ENCODE measurements at regions not wholly inside any gene's neighbourhood (a gene's known extent, or its start where the extent isn't known, plus 50 kb on each side); places are given as distances from the start of the nearest gene placed in this dataset.
"Not testable (repeated sequence)": the region's sequence is repeated elsewhere in the genome, so short reads cannot be mapped to it uniquely, and the experiment has no call there.

GRCh38 chr7:97313900-97314299 lies 196.4 kb downstream of the SDHAF3 start:
- DNase-seq, result no peak
- H3K9me3 Mint-ChIP-seq, result peaks cover 0 to 20% (median 10%) of the 10 kb centered on the region in 6 donors
- no peaks in the 10 kb centered on the region for H3K36me3 Mint-ChIP-seq
- H3K27me3 Mint-ChIP-seq (ENCODE audit: low read depth in 3 of 3), result no peaks in the 10 kb centered on the region
- H3K4me3 Mint-ChIP-seq, result no peak overlapping the region
- H3K4me1 Mint-ChIP-seq, result no peaks in the 10 kb centered on the region
- no peak overlapping the region for H3K27ac Mint-ChIP-seq

GRCh38 chr7:97317575-97317974 lies 200.1 kb downstream of the SDHAF3 start:
- H3K27me3 Mint-ChIP-seq (ENCODE audit: low read depth in 3 of 3), result no peaks in the 10 kb centered on the region
- peaks cover 0 to 18% (median 6%) of the 10 kb centered on the region in 6 donors for H3K9me3 Mint-ChIP-seq
- no peaks in the 10 kb centered on the region for H3K36me3 Mint-ChIP-seq
- H3K4me1 Mint-ChIP-seq, result no peaks in the 10 kb centered on the region
- no peak overlapping the region for H3K4me3 Mint-ChIP-seq
- no peak for DNase-seq
- H3K27ac Mint-ChIP-seq, result no peak overlapping the region

- not testable (repeated sequence) for H3K27ac Mint-ChIP-seq; DNase-seq; H3K4me3 Mint-ChIP-seq; H3K4me1 Mint-ChIP-seq; H3K36me3 Mint-ChIP-seq; H3K27me3 Mint-ChIP-seq (ENCODE audit: low read depth in 3 of 3)
- H3K9me3 Mint-ChIP-seq, result peaks cover 7 to 19% (median 14%) of the 10 kb centered on the region in 6 donors
These were observed 212.4 kb downstream of the SDHAF3 start for GRCh38 chr7:97329871-97330270.

- H3K4me3 Mint-ChIP-seq, result no peak overlapping the region
- no peak for DNase-seq
- no peaks in the 10 kb centered on the region for H3K4me1 Mint-ChIP-seq
- H3K27ac Mint-ChIP-seq, result no peak overlapping the region
- H3K36me3 Mint-ChIP-seq, result no peaks in the 10 kb centered on the region
- H3K9me3 Mint-ChIP-seq, result peaks cover 2 to 17% (median 7%) of the 10 kb centered on the region in 6 donors
- H3K27me3 Mint-ChIP-seq (ENCODE audit: low read depth in 3 of 3), result no peaks in the 10 kb centered on the region
These were observed 220.4 kb downstream of the SDHAF3 start for GRCh38 chr7:97337849-97338248.

GRCh38 chr7:97342512-97342911 lies 225.0 kb downstream of the SDHAF3 start:
- H3K27me3 Mint-ChIP-seq (ENCODE audit: low read depth in 3 of 3), result peaks cover 0 to 1% (median 0%) of the 10 kb centered on the region in 3 donors
- H3K4me1 Mint-ChIP-seq, result no peaks in the 10 kb centered on the region
- no peak overlapping the region for H3K4me3 Mint-ChIP-seq
- DNase-seq, result no peak
- H3K27ac Mint-ChIP-seq, result no peak overlapping the region
- H3K36me3 Mint-ChIP-seq, result no peaks in the 10 kb centered on the region
- H3K9me3 Mint-ChIP-seq, result peaks cover 0 to 17% (median 3%) of the 10 kb centered on the region in 6 donors

GRCh38 chr7:97346349-97346748 lies 228.9 kb downstream of the SDHAF3 start:
- H3K4me3 Mint-ChIP-seq, result no peak overlapping the region
- no peaks in the 10 kb centered on the region for H3K4me1 Mint-ChIP-seq
- H3K36me3 Mint-ChIP-seq, result no peaks in the 10 kb centered on the region
- no peak overlapping the region for H3K27ac Mint-ChIP-seq
- H3K9me3 Mint-ChIP-seq, result peaks cover 7 to 21% (median 13%) of the 10 kb centered on the region in 6 donors
- DNase-seq, result no peak
- peaks cover 0 to 2% (median 1%) of the 10 kb centered on the region in 3 donors for H3K27me3 Mint-ChIP-seq (ENCODE audit: low read depth in 3 of 3)

- Mint-ChIP-seq H3K36me3 (no peaks in the 10 kb centered on the region), H3K4me1 (no peaks in the 10 kb centered on the region), H3K9me3 (peaks cover 11 to 28% (median 15%) of the 10 kb centered on the region in 6 donors), H3K27me3 (ENCODE audit: low read depth in 3 of 3) (peaks cover 0 to 2% (median 0%) of the 10 kb centered on the region in 3 donors), H3K27ac (no peak overlapping the region), H3K4me3 (no peak overlapping the region)
- no peak for DNase-seq
These were observed 234.0 kb downstream of the SDHAF3 start for GRCh38 chr7:97351488-97351887.

GRCh38 chr7:97357459-97357858 lies 240.0 kb downstream of the SDHAF3 start:
- no peak overlapping the region for H3K27ac Mint-ChIP-seq
- H3K36me3 Mint-ChIP-seq, result no peaks in the 10 kb centered on the region
- DNase-seq, result no peak
- no peak overlapping the region for H3K4me3 Mint-ChIP-seq
- no peaks in the 10 kb centered on the region for H3K4me1 Mint-ChIP-seq
- peaks cover 0 to 10% (median 6%) of the 10 kb centered on the region in 6 donors for H3K9me3 Mint-ChIP-seq
- peaks cover 0 to 1% (median 0%) of the 10 kb centered on the region in 3 donors for H3K27me3 Mint-ChIP-seq (ENCODE audit: low read depth in 3 of 3)

- H3K27ac Mint-ChIP-seq, result no peak overlapping the region
- no peaks in the 10 kb centered on the region for H3K4me1 Mint-ChIP-seq
- peaks cover 0 to 14% (median 5%) of the 10 kb centered on the region in 6 donors for H3K9me3 Mint-ChIP-seq
- H3K27me3 Mint-ChIP-seq (ENCODE audit: low read depth in 3 of 3), result peaks cover 0 to 2% (median 0%) of the 10 kb centered on the region in 3 donors
- H3K4me3 Mint-ChIP-seq, result no peak overlapping the region
- no peaks in the 10 kb centered on the region for H3K36me3 Mint-ChIP-seq
- DNase-seq, result no peak
These were observed 255.4 kb downstream of the SDHAF3 start for GRCh38 chr7:97372882-97373281.

- no peak overlapping the region for H3K4me3 Mint-ChIP-seq
These were observed 256.2 kb downstream of the SDHAF3 start for GRCh38 chr7:97373736-97374135.

GRCh38 chr7:97377713-97378112 lies 260.2 kb downstream of the SDHAF3 start:
- no peak for DNase-seq
- Mint-ChIP-seq H3K4me1 (no peaks in the 10 kb centered on the region), H3K27me3 (ENCODE audit: low read depth in 3 of 3) (peaks cover 0 to 2% (median 0%) of the 10 kb centered on the region in 3 donors), H3K36me3 (no peaks in the 10 kb centered on the region), H3K27ac (no peak overlapping the region), H3K9me3 (peaks cover 0 to 9% (median 1%) of the 10 kb centered on the region in 6 donors), H3K4me3 (no peak overlapping the region)

More at GRCh38 chr7:97373736-97374135, 256.2 kb downstream of the SDHAF3 start:
- Mint-ChIP-seq H3K9me3 (peaks cover 0 to 13% (median 5%) of the 10 kb centered on the region in 6 donors), H3K27ac (no peak overlapping the region), H3K27me3 (ENCODE audit: low read depth in 3 of 3) (peaks cover 0 to 2% (median 0%) of the 10 kb centered on the region in 3 donors), H3K36me3 (no peaks in the 10 kb centered on the region), H3K4me1 (no peaks in the 10 kb centered on the region)
- DNase-seq, result no peak

GRCh38 chr7:97381815-97382554 lies 264.5 kb downstream of the SDHAF3 start:
- H3K4me3 Mint-ChIP-seq, result no peak overlapping the region

GRCh38 chr7:97390052-97390451 lies 272.6 kb downstream of the SDHAF3 start:
- no peaks in the 10 kb centered on the region for H3K36me3 Mint-ChIP-seq
- H3K4me1 Mint-ChIP-seq, result no peaks in the 10 kb centered on the region
- peaks cover 0 to 10% (median 2%) of the 10 kb centered on the region in 6 donors for H3K9me3 Mint-ChIP-seq
- no peak for DNase-seq
- H3K27me3 Mint-ChIP-seq (ENCODE audit: low read depth in 3 of 3), result no peaks in the 10 kb centered on the region
- H3K4me3 Mint-ChIP-seq, result no peak overlapping the region
- no peak overlapping the region for H3K27ac Mint-ChIP-seq

More at GRCh38 chr7:97381815-97382554, 264.5 kb downstream of the SDHAF3 start:
- Mint-ChIP-seq H3K36me3 (no peaks in the 10 kb centered on the region), H3K9me3 (peaks cover 0 to 6% (median 3%) of the 10 kb centered on the region in 6 donors), H3K27ac (no peak overlapping the region), H3K27me3 (ENCODE audit: low read depth in 3 of 3) (peaks cover 0 to 2% (median 0%) of the 10 kb centered on the region in 3 donors), H3K4me1 (no peaks in the 10 kb centered on the region)
- no peak for DNase-seq

- DNase-seq, result no peak
- Mint-ChIP-seq H3K36me3 (no peaks in the 10 kb centered on the region), H3K9me3 (peaks cover 0 to 10% (median 2%) of the 10 kb centered on the region in 6 donors), H3K27me3 (ENCODE audit: low read depth in 3 of 3) (no peaks in the 10 kb centered on the region), H3K27ac (no peak overlapping the region), H3K4me1 (no peaks in the 10 kb centered on the region), H3K4me3 (no peak overlapping the region)
These were observed 273.6 kb downstream of the SDHAF3 start for GRCh38 chr7:97390915-97391593.
